ENCODE measurements at regions not wholly inside any gene's neighbourhood (a gene's known extent, or its start where the extent isn't known, plus 50 kb on each side); places are given as distances from the start of the nearest gene placed in this dataset.

DNA sequence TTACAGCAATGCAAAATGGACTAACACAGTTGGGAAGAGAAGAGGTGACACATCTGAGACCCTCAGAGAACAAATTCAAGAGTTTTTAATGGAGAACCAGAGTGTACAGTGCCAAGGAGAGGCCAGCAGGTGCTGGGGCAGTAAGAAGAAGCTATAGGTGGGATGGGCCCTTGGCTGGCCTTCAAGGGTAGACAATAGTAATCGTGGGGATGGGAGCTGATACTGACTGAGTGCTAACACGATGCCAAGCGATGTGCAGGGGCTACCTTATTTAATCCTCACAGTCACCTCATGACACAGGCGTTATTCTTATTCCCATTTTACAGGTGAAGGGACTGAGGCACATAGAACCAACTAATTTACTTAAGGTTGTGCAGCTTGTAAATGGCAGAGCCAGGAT lies 131.9 kb upstream of the ID2 start:
- no peak overlapping the region for H3K4me3 ChIP-seq
- no peak overlapping the region for H3K27ac ChIP-seq
- TF ChIP-seq, protein P1, sequence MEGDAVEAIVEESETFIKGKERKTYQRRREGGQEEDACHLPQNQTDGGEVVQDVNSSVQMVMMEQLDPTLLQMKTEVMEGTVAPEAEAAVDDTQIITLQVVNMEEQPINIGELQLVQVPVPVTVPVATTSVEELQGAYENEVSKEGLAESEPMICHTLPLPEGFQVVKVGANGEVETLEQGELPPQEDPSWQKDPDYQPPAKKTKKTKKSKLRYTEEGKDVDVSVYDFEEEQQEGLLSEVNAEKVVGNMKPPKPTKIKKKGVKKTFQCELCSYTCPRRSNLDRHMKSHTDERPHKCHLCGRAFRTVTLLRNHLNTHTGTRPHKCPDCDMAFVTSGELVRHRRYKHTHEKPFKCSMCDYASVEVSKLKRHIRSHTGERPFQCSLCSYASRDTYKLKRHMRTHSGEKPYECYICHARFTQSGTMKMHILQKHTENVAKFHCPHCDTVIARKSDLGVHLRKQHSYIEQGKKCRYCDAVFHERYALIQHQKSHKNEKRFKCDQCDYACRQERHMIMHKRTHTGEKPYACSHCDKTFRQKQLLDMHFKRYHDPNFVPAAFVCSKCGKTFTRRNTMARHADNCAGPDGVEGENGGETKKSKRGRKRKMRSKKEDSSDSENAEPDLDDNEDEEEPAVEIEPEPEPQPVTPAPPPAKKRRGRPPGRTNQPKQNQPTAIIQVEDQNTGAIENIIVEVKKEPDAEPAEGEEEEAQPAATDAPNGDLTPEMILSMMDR (IDR thresholded peaks at IDR 0.05): no peak
- no peak for TF ChIP-seq POLR2A (IDR thresholded peaks at IDR 0.05)
- WGBS, 4 donors: 95 to 97% (median 96%) methylated on average over 4 of the region's 4 CpGs
- no peaks in the 10 kb centered on the region for H3K9me3 ChIP-seq
- ATAC-seq (no peak), DNase-seq (no peak)
- no peaks in the 10 kb centered on the region for H3K27me3 ChIP-seq
- intact Hi-C loops (cut with DNase I): loop anchor here in 1 of 10 donors (10.0 kb wide), 1 partner anchor 115 kb away; no protein-coding TSS in a partner anchor
- H3K4me1 ChIP-seq: peaks cover 0 to 22% (median 8%) of the 10 kb centered on the region in 12 donors
- H3K36me3 ChIP-seq: no peaks in the 10 kb centered on the region

DNA sequence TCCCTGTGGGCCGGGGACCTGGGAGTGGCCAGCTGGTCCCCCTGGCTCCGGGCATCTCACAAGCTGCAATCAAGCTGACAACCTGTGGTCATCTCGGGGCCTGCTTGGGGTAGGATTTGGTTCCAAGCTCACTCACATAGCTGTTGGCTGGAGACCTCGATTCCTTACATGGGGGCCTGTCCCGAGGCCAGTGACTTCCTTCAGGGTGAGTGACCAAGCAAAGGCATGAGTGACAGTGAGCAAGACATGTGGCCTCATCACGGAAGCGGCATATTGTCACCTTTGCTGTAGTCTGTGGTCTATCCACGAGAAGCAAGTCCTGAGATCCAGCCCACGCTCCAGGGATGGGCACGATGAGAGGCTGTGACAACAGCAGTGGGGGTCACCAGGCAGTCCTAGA lies 131.4 kb upstream of the ID2 start:
- intact Hi-C loops (cut with DNase I): no loop called here
- H3K27me3 ChIP-seq: no peaks in the 10 kb centered on the region
- H3K4me1 ChIP-seq: peaks cover 0 to 17% (median 3%) of the 10 kb centered on the region in 12 donors
- no peak for ATAC-seq
- DNase-seq: peak in 1 of 5 donors; percentile 9
- no peaks in the 10 kb centered on the region for H3K36me3 ChIP-seq
- H3K4me3 ChIP-seq: no peak overlapping the region
- 88 to 94% (median 93%) methylated on average over 8 to 10 of the region's 10 CpGs for WGBS, 4 donors
- TF ChIP-seq, protein P1 (IDR thresholded peaks at IDR 0.05): no peak
- TF ChIP-seq POLR2A (IDR thresholded peaks at IDR 0.05): no peak
- no peaks in the 10 kb centered on the region for H3K9me3 ChIP-seq
- H3K27ac ChIP-seq: no peak overlapping the region

DNA sequence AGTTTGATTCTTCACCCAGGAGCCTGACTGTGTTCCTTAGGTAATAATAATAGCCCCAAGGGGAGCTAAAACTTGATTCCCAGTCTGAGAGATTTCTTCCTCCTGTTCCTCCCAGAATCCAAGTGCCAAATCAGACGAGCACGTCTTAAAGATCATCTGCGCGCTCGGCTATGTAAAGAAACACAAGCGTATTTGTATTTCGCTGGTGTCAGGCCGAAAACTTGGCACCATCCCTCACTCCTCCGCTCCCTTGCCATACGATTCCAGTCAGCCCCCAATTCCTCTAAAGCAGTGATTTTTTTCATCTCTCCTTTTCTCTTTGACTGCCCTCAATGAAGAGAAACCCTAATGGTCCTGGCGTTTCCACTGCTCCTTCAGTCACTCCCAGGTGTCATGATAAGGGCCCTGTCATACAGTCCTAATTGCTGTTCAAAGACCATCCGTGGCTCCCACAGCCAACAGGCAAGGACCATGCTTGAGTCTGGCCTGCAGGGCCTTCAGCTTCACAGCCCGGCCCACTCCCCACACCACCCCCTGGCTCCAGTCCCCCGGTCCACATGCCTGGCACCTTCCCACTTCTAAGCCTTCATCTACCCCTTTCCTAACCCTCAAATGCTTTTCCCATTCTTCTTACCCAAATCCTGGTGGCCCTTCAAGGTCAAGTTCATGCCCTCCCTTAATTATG lies 130.8 kb upstream of the ID2 start:
- WGBS, 4 donors: 86 to 89% (median 88%) methylated on average over 14 of the region's 14 CpGs
- H3K4me3 ChIP-seq: no peak overlapping the region
- ATAC-seq: no peak
- peaks cover 0 to 11% (median under 1%) of the 10 kb centered on the region in 12 donors for H3K4me1 ChIP-seq
- no peak overlapping the region for H3K27ac ChIP-seq
- TF ChIP-seq, protein P1 (IDR thresholded peaks at IDR 0.05): no peak
- no peak for TF ChIP-seq POLR2A (IDR thresholded peaks at IDR 0.05)
- H3K36me3 ChIP-seq: no peaks in the 10 kb centered on the region
- no peaks in the 10 kb centered on the region for H3K9me3 ChIP-seq
- no peak for DNase-seq
- intact Hi-C loops (cut with DNase I): no loop called here
- no peaks in the 10 kb centered on the region for H3K27me3 ChIP-seq

- DNase-seq: no peak
Observed at GRCh38 chr2:8551622-8552074, 130.2 kb upstream of the ID2 start.

More at GRCh38 chr2:8551622-8552074, 130.2 kb upstream of the ID2 start:
- intact Hi-C loops (cut with DNase I): no loop called here
- H3K4me3 ChIP-seq: no peak overlapping the region
- 77 to 86% (median 83%) methylated on average over 8 of the region's 8 CpGs for WGBS, 4 donors
- TF ChIP-seq, protein P1 (IDR thresholded peaks at IDR 0.05): no peak
- no peak for TF ChIP-seq POLR2A (IDR thresholded peaks at IDR 0.05)
- no peak for ATAC-seq
- H3K4me1 ChIP-seq: peaks cover 0 to 5% (median 0%) of the 10 kb centered on the region in 12 donors
- no peaks in the 10 kb centered on the region for H3K36me3 ChIP-seq
- H3K27ac ChIP-seq: no peak overlapping the region
- no peaks in the 10 kb centered on the region for H3K9me3 ChIP-seq
- no peaks in the 10 kb centered on the region for H3K27me3 ChIP-seq

Data from heart left ventricle (tissue), 16 donors.